HG03378 (cell line): ENCODE measurements at regions not wholly inside any gene's neighbourhood (a gene's known extent, or its start where the extent isn't known, plus 50 kb on each side); places are given as distances from the start of the nearest gene placed in this dataset.

Source experiments
- ATAC-seq: cut with Tn5 transposase; IDR thresholded peaks from one replicate; pipeline ENCODE4 v1.9.1; 2021; ENCODE audit warnings: mild to moderate bottlenecking, moderate library complexity; ENCODE audit not compliant: unreplicated experiment

DNA sequence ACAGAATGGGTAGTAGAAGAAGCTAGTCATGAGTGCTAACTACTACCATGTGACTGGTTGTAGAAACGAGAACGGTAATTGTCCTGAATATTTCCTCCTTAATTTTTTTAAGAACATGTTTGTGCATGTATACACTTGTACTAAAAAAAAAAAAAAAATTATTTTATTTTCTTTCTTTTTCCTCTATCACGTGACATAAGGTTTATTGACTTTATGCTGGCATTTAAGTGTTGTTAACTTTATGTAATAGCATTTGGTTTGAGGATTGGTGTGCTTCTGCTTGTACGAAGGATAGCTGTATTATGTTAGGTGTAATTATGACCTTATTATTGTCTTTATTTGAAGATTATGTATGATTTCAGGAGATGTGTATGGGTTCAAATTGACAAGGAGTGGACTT lies 349.1 kb upstream of the PTPRD start:
- ATAC-seq = no peak

DNA sequence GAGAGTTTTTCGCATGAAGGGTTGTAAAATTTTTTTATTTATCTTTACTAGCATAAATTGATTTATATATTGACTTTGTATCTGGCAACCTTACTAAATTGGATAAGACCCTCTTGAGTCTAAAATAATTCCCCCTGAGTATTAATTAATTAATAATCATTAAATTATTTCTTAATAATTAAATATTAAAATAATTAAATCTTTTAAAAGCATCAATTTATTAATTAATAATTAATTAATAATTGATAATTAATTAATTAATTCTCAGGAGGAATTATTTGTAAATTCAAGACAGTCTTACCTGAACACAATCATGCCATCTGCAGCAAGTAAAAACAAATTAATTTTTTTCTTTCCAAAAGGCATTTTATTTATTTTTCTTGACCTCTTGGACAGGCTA lies 370.4 kb upstream of the PTPRD start:
- ATAC-seq = no peak

DNA sequence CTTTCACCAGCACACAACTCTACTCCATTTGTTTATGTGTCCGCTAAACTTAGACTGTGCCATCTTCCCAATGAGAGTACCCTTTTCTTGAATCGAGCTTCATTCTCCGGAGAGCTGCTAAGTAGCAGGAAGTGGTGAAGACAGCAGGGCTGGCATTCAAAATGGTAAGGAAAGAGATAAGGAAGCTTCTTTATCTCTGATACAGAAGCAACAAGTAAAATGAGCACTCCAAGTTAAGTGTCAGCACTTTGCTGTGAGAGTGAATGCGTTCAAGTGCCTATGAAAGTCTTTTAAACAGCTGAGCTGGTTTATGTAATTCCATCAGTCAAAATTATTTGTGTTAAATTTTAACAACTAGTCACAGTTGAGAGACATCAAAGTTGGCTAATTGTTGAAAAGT lies 386.8 kb upstream of the PTPRD start:
- no peak for ATAC-seq

DNA sequence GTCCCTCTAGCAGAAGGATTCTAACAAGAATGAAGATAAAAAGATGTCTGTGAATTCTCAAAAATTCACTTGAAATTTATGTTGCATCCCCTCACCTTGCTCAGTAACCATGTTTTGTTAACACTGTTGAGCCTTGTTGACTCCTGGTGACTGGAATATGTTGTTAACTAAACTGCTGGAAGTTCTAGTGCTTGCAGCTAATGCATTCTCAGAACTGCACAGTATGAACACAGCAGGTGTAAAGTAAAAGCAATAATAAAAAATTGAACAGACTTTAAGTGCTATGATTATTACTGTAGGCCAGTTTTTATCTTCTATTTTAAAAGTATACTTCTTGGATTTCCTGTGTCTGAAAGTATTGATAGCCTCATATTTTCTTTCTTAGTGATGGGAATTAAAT lies 388.7 kb upstream of the PTPRD start:
- ATAC-seq = no peak

DNA sequence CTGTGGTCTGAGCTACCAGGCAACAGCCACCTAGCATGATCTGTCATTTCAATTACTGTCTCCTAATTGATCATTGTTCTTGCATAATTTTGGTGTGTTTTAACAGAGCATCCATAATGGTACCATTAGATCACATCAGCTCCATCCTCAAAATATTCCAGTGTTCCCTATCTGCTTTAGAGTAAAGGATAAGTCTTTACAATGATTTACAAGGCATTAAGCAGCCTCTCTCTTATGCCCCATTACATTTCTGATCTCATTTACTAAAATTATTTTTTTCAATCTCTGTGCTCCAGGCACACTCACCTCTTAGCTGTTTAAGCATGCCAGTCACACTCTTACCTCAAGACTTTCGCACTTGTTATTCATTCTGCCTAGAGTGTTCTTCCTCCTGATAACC lies 389.9 kb upstream of the PTPRD start:
- no peak for ATAC-seq

DNA sequence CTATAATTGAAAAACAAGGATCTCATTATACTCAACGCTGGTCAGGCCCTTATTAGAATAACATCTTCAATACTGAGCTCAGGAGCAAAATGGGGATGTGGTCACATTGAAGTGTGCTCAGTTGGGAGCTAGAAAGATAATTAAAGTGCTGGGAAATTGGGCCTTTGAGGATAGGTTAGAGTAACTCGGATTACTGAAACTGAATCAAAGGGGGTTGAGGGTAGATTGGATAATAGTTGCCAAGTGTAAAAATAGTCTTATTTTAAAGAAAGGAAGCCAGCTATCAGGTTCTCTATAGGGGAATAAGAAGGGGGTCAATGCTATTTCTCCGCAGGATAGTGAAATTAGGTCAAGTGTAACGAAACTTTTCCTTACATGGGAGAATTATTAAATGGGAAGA lies 391.0 kb upstream of the PTPRD start:
- no peak for ATAC-seq

DNA sequence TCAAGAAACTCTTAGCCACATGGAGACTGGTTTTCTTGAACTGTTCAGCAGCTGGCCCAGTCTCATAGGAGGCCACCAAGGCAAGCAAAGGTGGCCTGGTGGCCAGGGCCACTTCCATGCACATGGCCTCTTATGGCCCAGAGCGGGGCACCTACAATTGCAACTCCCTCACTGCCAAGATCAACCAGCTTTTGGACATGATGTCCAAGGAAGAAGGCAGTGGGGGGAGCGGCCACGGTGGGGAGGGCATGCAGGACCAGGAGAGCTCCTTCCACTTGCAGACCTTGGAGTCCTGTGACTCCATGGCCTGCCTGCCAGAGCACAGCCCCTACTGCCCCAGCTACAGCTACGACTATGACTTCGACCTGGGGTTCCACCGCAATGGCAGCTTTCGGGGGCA lies 398.9 kb upstream of the PTPRD start:
- ATAC-seq = no peak

DNA sequence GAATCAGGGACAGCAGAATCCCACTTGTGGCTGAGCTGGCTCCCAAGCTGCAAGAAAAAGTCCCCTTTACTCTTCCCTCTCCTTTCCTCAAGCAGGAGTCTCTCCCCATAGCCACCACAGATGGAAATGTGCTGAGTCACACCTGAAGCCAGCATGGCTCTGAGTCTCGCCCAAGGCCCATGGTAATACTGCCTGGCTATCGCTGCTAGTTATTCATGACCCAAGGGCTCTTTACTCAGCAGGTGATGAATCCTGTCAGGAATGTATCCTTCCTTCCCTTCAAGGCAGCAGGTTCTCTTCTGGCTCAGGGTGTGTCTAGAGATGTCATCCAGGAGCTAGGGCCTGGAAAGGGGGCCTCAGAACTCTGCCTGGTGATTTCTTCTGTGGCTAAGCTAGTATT lies 403.3 kb upstream of the PTPRD start:
- ATAC-seq = no peak

DNA sequence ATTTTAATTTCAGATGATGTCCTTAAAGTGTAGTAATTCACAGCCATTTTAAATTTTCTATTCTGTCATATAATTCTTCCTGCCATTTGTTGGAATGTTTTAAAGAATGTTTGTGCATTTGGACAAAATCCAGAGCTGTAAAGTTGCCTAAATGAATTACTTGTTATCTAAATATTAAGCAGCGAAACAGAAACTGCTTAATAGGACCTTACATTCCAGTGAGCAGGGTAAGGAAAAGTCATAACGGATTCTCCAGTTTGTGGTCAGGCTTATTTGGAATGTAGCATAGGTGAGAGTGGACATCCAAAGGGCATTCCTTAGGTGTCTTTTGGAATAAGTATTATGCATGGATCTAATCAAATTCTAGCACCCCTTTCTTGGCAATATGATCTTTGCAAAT lies 410.4 kb upstream of the PTPRD start:
- no peak for ATAC-seq

DNA sequence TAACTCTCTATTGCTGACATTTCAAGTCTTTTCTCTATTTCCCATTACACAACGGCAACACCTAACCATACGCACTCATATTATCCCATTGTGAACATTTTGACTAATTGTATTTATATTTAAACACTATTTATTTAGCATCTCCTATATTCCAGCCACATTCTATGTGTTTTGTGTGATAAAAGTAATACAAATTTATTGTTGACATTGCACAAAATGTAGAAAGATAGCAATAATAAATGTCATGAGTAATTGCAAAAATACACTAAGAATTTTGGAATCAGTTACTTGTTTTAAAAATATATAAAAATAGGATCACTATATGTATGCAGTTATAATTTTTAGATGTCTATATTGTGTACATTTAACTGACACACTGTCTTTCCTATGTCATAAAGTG lies 413.0 kb upstream of the PTPRD start:
- ATAC-seq = no peak

DNA sequence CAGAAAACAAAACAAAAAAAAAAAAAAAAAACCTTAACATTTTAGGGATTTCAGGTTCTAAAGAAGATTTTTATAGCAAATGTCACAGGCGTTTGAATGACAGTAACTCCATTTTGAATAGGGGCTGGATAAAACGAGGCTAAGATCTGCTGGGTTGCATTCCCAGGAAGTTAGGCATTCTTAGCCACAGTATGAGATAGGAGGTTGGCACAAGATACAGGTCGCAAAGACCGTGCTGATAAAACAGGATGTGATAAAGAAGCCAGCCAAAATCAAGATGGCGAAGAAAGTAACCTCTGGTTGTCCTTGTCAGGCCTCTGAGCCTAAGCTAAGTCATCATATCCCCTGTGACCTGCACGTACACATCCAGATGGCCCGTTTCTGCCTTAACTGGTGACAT lies 425.6 kb upstream of the PTPRD start:
- ATAC-seq = no peak

DNA sequence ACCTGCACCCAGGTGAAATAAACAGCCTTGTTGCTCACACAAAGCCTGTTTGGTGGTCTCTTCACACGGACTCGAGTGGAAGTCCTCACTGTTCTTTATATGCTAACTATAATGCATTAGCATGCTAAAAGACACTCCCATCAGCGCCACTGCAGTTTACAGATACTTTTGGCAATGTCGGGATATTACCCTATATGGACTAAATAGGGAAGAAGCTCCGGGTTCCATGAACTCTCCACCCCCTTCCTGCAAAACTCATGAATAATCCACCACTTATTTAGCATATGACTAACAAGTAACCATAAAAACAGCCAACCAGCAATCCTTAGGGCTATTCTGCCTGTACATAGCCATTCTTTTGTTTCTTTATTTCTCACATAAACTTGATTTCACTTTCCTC lies 426.2 kb upstream of the PTPRD start:
- no peak for ATAC-seq

DNA sequence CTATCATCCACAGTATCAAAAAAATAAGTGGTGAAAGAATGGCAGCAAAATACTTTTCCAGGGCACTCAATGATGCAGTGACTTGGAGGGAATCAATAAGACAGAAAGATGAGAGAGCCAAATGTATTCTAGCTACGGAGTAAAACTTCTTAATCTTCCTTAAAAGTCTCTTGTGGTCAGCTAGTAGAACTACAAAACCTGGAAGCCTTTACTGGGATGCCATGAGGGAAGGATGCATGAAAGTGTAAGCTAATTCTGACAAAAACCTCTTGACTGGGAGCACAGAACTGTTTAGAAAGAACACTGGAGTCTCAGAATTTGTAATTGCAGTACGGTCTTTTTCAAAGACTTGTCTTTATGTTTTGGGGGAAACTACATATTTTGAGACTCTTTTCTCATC lies 432.8 kb upstream of the PTPRD start:
- no peak for ATAC-seq

DNA sequence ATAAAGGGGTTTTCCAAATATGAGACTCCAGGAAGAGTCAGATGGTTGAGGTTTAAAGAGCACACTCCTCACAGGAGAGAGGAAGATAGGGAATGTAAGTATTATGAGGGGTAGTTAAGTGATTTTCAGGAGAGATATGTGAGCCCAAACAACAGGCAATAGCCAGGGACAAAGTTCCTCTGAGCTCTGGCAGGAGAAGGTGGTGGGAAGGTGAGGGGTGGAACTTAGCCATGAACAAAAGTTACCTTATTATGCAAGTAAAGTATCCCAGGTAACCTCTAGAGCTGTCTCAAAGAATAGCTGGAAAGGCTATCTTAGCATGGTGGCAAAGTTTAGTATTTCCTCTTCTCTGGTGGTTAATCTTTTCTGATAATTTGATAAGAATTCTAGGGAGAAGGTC lies 450.5 kb upstream of the PTPRD start:
- no peak for ATAC-seq

DNA sequence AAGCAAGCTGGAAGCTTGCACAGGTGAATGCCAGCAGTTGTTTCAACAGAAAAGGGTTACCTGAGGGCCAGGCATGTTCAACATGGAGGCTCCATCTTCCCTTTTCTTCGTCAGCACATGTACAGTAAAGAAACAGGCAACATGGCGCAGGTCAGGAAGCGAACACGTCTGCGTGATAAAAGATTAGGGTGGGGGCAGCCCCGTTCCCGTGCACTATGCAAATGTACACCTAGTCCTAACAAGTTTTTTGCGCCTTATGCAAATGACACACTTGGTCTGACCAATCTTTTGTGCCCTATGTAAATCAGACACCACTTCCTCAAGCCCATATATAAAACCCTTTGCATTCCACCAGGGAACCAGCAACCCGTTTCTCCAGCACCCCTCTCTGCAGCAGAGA lies 452.1 kb upstream of the PTPRD start:
- no peak for ATAC-seq

DNA sequence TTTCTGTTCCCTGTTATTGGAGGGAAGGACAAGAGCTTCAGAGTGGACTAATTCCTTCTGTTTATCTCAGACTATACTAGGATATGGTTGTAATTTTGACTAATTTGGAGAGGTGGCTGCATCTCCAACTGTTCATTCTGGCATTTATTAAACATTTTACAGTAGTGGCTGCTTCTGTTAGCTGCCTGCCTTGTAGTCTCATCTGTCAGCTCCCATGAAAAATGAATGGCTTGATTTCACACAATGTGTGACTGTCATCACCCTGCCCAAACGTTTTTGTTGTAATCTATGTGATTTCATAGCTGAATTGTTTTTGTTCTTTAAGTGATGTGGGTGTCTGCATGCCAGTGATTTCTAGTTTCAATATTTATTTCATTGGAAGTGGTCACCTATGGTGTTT lies 459.4 kb upstream of the PTPRD start:
- ATAC-seq = no peak

DNA sequence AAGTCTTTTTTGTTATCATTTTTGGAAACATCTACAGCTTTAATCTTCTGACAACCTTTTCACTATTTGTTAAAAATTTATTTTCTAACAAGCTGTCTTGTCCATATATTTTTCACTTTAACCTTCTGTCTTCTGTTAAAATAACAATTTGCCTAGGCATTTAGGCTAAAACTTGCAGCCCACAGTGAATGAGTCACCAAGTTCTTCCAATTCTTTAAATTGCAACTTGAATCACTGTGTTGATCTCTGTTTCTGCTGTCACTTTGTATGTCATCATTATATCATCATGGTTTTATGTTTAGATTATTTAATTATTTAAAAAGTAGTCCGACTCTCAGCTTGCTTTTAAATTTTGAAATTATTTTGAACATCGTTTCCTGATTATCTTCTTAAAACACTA lies 473.8 kb upstream of the PTPRD start:
- no peak for ATAC-seq

DNA sequence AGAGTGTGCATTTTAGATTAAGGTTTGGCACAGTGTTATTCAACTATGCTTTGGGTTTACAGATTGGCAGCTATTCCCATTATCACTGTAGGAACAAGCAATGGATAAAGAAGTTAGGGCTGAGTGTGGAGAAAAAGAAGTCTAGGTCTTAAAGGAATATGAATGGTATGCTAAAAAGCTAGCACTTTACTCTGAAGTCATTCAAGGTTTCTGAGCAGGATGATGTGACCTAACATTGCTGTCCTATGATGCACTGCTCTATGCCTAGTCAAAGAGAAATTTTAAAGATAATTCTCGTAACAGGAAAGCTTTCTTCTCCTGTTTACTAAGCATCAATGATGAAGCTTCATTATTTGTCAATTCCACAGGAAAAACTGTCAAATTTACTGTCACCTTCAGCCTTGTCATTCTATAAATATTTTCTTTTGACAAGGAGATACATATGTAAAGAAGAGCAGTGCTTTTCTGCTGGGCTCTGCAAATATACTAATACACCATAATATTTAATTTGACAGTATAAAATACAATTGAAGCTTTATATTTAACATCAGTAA lies 476.1 kb upstream of the PTPRD start:
- ATAC-seq = no peak

DNA sequence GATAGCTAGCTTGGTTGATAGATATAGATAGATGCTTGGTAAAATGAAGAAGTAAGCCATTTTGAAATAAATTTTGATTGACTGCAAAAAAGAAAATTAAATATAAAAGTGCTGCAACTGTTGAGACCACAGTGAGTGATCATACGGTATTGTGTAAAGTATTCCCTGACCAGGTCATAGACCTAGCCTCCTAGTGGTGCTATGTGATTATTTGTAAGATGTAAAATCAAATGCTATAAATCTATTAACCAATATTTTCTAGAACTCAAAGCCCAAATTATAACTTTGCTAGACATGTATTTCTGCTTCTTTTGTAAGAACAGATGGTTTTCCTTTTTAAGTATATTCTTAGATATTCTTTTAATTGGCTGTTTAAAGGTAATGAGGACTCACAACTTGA lies 480.2 kb upstream of the PTPRD start:
- no peak for ATAC-seq

DNA sequence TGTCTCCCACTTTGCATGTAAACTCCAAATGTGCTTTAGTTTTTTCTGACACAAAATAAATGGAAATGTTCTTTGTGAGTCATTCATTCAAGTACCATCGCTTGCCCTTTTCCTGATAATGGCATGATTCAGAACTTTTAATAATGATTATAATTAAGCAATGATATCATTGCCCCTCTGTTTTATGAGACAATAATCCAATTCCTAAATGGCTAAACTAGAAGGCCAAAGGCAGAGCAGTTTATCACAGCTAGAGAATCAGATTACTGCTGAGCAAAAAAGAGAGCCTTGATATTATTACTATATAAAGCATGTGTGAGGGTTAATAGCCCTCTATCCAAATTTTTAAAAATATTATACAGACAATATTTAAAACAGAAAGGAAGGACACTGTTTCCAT lies 484.2 kb upstream of the PTPRD start:
- ATAC-seq = no peak

DNA sequence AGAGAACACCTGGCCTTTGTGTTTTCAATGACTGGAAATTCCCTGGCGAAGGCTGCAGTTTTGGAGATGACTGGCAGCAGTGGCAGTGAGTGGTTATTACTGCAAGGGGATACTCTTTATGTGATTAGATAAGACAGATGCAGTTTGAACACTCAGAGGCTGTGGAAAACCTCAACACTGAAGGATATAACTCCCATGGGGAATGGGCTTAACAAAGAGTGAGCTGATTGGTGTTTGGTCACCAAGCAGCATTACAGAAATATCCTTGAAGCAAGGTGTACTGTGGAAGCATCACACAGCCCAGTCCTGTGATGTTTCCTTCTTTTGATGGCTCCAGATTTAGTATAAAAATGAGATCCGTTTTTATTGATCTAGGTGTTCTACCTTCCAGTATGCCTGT lies 490.7 kb upstream of the PTPRD start:
- ATAC-seq = no peak

DNA sequence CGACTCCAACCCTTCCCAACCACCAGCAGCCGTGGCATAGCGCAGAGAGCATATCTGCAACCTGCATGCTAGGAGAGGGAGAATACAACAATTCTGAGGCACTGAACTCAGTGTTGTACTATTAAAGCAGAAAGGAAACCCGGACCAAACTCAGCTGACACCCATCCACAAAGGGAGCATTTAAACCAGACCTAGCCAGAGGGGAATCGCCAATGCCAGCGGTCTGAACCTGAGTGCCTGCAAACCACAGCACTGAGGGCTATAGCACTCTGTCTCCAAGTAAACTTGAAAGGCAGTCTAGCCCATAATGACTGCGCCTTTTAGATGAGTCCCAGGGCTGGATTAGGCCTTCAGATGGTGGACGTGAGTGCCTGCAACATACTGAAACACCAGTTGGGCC lies 494.4 kb upstream of the PTPRD start:
- no peak for ATAC-seq

DNA sequence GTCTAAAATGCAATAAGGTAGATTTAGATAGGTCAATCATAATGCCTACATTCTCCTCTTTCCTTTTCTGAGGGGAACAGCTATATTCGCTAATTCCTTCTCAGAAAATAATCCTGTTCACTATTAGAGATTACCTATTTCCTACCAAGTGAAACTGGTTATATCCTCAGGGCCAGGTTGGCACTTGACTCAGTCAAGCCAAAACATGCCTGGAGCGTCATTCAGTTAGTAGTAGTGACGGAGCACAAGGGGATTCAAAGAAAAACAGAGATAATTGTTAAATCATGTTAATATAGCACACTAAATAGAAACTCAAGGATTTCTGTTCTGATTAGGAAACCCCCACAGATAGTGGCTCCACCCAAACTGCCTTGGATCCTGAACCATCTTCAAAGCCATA lies 515.4 kb upstream of the PTPRD start:
- no peak for ATAC-seq

DNA sequence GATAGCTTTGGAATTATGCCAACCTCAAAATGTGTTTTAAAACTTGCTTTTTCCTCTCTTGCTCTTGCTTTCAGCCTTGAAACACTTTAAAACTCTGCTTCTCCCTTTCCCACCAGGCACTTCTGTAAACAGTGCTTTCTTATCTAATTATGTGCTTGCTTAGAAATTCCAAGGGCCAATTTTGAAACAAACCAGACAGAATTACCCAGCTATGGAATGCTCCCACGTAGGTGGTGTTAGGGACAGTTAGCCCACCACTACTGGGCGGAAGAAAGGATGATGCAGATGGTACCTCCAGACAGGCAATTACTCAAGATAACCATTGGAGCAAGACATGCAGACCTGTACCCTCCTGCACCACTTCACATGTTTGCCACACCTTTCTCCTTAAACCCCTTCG lies 523.0 kb upstream of the PTPRD start:
- no peak for ATAC-seq
